Body of pancreas (tissue), 4 donors: ENCODE measurements at regions not wholly inside any gene's neighbourhood (a gene's known extent, or its start where the extent isn't known, plus 50 kb on each side); places are given as distances from the start of the nearest gene placed in this dataset.
"Not testable (repeated sequence)": the region's sequence is repeated elsewhere in the genome, so short reads cannot be mapped to it uniquely, and the experiment has no call there.

ENCODE experiments used
- POLR2A ChIP-seq, 3 donors: fragments of 450-650 bp; IDR thresholded peaks; one replicate each; pipeline ENCODE4 v1.6.1; 2016; ENCODE audit warnings: antibody characterized with exemption in 3 of 3, mild to moderate bottlenecking in 2 of 3
- TF ChIP-seq, protein P1 (sequence below), 7 experiments: fragments of 450-650 bp in 4 of 7; fragments of 200-600 bp in 3 of 7; sonication (generic) in 3 of 7; IDR thresholded peaks; one replicate each; pipeline ENCODE4 v1.5.1; 2016 to 2019; ENCODE audit warnings: antibody characterized with exemption in 7 of 7

DNA sequence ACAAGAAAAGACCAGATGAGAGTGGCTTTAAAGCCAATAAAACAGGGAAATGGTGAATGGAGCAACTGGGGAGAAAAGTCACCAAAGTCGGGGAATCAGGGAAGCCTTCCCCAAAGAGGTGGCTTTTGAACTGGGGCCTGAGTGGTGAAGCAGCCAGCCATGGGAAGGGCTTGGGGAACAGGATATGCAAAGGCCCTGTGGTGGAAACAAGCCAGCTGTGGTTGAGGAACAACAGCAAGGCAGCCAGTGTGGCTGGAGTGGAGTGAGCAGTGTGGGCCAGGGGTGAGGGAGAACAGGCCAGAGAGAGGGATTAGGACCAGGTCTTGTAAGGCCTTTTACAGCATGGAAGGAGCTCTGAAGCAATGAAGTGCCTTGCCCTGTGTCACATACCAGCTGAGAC, 51.0 kb upstream of the ROPN1B start:
- not testable (repeated sequence) for TF ChIP-seq POLR2A (IDR thresholded peaks at IDR 0.05)
- TF ChIP-seq, protein P1, sequence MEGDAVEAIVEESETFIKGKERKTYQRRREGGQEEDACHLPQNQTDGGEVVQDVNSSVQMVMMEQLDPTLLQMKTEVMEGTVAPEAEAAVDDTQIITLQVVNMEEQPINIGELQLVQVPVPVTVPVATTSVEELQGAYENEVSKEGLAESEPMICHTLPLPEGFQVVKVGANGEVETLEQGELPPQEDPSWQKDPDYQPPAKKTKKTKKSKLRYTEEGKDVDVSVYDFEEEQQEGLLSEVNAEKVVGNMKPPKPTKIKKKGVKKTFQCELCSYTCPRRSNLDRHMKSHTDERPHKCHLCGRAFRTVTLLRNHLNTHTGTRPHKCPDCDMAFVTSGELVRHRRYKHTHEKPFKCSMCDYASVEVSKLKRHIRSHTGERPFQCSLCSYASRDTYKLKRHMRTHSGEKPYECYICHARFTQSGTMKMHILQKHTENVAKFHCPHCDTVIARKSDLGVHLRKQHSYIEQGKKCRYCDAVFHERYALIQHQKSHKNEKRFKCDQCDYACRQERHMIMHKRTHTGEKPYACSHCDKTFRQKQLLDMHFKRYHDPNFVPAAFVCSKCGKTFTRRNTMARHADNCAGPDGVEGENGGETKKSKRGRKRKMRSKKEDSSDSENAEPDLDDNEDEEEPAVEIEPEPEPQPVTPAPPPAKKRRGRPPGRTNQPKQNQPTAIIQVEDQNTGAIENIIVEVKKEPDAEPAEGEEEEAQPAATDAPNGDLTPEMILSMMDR (IDR thresholded peaks at IDR 0.05), result not testable (repeated sequence)
